Stimulated activated CD4-positive, alpha-beta T cell treated with anti-CD3 and anti-CD28 coated beads, TNF-alpha, amount 100 ng/mL, for 48 hours (primary cell): ENCODE measurements at regions not wholly inside any gene's neighbourhood (a gene's known extent, or its start where the extent isn't known, plus 50 kb on each side); places are given as distances from the start of the nearest gene placed in this dataset.

Source experiments
- DNase-seq, 3 donors: peaks; one replicate each; pipeline ENCODE4 v3.0.0-alpha.2; 2020; ENCODE audit warnings: low read depth in 3 of 3

DNA sequence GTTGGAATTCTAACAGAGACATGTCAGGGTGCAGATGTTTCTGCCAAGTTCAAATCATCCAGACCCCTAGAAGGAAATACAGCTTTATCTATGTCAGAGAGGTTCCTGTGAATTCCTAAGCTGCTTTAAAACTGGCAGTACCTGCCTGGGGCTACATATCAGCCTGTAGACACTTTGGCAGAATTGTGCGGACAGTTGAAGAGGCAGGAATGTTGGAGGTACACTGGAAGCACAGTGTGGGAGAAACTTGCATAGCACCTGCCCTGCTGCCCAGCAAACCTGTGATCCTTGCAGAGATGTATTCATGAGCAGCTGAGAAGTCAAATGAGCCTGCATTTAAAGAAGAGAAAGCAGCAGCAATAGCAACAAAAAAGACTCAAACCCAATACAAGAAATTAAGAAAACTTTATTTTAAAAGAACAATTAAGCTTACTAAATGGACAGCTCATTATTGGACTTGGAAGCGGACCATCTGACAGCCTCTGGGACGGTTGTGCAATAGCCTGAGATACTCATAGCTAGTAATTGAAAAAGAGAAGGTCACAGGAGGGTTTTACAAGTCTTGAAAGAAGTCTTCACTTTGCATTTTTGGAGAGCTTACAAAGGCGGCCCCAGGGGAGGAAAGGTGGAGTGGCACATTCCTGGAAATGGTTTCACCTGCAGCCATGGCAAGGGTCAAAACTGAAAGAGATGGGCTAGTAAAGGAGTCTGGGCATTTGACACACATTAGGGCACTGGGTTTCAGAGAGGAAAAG, 280.9 kb upstream of the FLRT2 start:
- DNase-seq, result no peak

DNA sequence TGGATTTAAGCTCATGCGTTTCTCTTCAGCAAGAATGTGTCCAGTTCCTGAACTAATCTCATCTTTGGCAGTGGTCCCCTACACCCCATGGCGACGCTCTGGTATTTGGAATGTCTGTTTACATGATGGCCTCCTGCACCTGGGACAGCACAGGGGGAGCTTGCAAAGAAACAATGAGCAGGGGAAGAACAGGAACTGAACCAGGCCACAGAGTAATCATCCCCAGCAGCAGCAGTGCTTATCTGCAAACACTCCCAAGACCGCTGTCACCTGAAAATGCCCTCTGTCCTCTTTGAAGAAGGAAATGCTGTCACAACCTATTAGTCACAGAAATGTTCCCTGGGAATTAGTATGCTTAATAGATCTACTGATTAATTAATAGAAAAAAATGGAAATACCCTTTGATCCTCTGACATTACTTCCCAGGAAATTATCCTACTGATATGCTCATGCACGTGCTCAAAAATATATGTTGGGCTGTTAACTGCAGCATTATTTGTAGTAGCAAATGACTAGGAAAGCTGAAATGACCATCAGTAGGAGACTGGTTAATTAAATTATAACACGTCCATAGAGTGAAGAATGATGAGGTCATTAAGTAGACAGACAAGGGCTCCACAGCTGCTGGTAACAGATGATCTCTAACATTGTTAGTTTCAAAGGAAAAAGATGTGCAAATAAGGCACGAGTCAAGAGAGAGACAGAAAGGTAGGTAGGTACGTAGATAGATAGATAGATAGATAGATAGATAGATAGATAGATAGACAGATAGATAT, 279.3 kb upstream of the FLRT2 start:
- DNase-seq, result no peak

DNA sequence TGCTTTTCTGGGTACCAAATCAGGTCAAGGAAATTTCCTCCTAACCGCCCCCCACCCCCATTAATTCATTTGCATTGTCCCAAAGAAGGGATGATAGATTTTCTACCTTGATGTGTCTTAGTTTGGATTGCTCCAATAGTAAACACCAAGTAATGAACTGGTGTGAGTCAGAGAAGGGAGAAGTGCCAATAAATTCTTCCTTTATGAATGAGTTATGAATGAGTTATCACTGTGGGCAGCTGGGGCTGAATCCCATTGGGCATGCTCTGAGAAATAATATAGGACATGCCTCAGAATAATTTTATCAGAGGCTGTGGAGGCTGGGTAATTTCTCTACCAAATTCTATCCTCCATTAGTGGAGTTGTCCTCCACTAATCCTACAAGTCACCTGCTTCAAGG, 277.9 kb upstream of the FLRT2 start:
- no peak for DNase-seq

DNA sequence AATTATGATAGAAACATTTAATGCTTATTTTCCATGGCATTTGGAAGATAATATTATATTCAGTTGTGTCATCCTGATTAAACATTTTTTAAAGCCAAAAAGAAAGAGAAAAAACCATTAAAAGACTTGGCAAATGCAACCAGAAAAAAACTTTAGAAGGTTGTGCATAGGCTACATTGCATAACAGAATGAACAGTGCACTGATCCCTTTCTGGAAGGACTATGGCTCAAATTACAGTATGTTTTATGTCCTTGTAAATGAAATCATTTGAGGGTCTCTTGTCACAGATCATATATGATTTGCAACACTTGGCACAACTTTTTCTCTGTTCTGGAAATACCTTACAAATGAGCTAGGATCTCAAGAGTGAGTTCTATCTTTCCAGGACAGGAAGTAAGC, 275.2 kb upstream of the FLRT2 start:
- DNase-seq, result no peak

DNA sequence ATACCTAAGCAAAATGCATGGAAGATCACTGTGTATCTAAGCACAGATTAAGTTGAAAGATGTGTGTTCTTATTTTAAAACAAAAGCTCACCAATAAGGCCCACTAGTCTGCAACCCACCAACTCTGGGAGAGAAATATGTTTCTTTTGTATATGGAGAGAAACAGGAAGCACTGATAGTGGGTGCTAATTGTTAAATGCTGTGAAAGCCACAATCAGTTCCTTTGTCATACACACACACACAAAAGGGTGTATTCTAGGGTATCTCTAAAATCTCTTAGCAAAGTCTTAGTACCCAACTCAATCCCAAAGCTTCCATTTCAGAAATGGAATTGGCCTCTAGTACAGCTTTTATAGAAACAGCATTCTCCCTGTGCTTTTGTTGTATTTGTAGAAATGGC, 272.7 kb upstream of the FLRT2 start:
- DNase-seq, result no peak

DNA sequence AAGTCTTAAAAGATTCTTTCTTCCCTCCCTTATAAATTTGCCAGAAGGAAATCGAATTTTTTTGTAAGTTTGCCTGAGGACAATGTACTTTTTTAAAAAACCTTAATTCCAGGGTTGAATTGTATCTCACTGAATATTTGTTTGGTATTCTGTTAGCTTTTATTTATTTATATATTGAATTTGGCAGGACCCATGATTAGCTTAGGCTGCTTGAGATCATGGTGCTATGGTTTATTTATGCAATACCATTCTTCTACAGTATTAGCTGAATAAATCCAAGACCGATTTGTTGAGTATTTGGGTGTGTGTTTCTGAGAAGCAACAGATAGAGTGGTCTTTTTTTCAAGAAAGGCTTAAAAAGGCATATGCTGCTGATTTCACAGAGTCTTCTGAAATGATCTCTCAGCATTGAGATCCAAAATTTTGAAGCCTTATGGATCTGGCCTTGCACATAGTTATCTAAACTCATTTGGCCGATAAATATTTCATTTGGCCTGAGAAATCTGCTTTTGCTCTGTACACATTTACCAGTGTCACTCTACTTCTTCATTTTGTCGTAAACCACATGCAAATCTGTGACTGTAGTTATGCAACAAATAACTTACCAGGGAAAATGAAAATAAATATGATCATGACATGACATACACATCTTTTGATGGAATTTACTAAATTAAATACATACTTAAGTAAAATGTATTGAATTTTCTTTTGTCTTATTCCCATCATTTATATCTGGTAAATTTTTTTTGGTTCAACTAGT, 265.8 kb upstream of the FLRT2 start:
- DNase-seq, result no peak

DNA sequence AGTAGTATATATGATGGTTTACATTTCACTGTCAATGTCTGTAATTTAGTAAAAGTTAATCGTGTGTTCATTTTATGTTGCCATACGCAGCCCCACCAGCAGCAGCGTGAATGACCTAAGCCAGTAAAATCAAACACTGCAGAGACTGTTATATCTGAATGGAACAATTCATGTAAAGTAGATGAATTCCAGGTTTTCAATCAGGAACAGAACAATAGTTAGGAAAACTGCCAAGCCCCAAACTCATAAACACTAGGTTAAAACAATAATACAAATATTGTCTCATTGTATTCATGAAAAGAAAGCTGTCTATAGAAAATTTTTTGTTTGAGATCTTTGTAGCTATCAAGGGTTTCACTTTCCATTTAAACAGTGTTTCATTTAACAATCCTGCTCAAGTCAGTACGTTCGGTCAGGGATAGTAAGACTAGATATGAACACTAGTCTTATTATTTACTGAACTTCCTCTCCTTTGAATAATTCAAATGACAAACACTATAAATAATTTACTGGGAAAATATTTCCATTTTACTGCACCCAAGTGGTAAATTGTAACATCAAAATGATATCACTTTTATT, 256.8 kb upstream of the FLRT2 start:
- no peak for DNase-seq

DNA sequence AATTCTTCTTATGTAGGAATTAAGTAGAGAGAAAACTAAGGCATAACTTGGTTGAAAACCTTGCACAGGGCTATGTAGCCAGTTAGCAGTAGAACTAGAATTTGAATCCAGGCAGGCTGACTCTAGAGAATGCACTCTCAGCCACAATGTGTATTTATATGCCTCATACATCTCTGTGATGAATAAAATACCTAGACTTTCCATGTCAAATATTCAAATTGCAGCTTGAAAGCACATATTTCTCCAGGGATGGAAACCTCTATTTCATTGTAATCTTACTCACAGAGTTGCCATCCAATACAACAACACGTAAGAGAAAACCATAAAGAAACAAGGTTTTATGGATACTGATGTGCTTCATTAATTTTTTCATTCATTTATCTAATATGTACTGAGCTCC, 256.0 kb upstream of the FLRT2 start:
- DNase-seq, result no peak

DNA sequence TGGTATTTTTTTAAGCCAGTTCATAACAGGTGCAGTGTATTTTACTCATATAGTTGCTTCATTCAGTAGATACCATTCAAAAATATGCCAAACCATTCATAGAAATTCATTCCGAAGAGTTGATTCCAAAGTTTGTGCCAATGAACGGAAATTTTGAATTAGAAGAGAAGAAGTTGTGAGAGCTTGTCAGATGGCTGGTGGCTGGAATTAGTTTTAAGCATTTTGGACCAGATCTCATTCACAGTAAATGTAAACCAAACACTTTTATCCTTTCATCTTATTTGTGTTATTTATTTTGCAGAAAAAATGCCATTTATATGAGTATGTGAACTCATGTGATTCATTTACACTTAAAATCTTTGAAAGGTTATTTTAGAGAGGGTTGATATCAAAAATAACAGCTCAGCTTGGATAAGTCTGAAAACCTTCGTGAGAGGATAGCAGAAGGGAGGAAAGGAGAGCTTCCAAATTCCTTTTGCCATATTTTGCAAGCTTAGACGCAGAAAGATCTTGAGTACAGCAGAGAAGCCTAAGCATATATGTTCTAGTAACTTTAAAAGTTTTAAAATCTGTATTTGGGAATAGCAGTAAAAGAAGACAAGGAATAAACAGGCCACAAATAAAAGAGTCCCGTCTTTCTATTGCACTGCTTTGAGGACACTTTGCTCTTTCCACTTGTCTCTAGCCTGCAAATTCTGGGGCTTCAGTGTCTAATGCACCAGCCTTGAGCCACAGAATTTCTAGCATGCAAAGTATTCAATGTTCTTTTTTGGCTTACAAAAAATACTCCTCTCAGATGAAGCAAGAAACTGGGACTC, 253.6 kb upstream of the FLRT2 start:
- no peak for DNase-seq

DNA sequence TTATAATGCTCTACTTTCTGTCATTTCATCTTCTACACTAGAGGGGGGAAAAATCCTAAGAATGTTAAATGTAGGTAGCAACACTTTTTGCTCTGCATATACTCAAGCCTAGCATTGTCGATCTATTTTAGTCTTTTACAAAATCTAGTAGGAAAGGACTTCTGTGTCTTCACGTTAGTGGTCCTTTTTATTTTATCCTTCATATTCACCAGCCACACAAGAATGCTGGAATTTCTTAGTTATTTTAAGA, 253.0 kb upstream of the FLRT2 start:
- no peak for DNase-seq

DNA sequence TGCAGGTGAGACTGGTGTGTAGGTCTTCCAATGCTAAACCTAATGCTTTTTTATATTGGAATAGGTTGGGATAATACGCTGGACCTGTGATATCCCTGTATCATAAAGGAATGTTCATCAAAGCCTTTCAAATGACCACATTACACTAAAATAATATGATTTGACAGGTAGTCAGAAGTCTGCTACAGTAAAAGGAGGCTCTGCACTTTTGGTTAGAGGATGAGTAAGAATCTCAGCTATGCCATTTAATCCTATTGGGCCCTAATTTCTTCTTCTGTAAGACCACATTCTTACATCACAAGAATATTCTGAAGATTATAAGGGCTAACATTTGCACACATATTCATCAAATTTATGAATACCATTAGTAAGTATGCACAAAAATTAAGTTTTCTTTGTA, 250.5 kb upstream of the FLRT2 start:
- DNase-seq, result no peak

DNA sequence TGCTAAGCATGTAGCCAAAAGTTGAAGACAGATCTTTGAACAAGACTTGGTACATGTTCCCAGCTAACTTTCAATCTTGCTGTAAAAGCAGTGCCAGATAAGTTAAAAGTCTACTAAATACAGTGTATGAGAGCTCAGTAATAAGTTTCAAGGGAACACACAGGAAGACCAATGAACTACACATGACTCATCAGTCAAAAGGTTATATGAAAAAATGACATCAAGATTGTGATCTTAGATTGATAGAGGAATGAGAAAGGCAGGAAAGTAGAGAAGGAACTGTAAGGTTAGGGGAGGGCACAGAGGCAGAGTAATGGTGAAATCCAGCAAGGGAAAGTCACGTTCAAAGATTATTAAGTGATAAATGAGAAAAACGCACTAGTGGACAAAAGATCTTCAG, 249.9 kb upstream of the FLRT2 start:
- no peak for DNase-seq

DNA sequence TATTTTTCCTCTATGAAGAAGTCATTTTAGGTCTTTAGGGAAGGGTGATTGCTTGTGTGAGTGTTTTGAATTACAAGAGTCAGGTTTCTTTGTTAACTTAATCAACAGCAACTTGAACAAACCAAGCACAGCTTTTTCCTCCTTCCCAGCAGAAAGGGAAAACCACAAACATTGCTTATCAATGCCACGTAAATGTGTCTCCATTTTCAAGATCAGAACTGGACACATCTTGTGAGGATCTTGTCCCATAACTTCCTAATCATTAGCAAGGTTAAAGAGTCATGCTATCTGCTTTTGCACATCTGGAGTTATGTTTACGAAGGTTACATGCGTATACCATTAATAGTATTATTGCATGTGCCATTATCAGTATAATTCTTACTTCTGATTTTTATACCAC, 248.0 kb upstream of the FLRT2 start:
- no peak for DNase-seq

DNA sequence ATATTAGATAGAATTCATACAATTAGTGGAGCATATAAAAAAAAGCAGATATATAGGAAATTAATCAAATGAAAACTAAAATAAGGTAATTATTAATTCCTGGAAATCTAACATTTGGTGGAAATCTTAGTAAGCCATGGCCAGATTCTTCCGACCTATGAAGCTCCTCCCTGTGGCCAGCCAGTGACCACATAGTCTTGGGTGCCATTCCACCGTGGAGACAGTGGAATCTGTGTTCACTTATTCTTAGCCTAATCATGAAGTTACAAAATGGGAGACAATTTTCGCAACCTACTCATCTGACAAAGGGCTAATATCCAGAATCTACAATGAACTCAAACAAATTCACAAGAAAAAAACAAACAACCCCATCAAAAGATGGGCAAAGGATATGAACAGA, 241.9 kb upstream of the FLRT2 start:
- no peak for DNase-seq

DNA sequence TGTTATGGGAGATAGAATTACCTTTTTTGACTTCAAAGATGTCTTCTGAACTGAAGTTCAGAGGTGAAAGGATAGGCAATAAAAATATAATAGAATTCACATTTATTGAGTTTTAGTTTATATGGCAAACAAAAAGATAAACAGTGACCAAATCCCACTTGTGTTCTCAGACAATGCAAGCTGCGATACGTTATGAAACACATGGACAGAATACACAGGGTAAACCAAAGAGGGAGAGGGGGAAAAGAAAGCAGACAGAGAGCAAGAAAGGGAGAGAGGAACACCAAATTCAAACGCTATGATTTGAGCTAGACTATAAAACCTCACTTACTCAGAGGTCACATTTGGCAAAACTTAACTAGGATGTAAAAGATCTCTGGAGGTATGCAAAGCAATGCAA, 238.2 kb upstream of the FLRT2 start:
- DNase-seq, result no peak

DNA sequence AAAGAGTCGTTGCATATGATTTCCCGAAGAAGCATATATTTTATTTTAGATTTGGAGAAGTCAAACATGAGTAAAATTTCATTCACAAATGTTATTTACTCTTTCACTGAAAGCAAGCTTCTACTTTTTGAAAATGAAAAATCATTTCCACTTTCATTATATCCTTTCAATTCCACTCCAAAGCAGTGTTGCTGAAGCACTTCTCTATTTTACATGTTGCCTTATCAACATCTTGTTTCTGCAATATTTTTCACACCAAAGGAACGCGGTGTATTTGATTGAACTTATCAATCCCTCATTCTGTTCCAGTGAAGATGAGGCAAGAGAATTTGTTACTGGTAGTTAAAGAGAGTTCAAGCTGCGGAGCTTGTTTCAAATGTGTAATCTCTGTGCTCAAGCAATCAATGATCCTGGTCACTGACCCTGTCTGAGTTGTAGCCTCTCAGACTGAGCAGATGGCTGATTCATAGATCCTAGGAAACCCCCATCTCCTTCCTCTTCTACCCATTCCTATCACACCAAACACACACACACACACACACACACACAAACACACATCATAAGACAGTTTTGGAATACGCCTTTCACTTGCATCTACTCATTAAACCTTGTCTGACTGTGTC, 236.2 kb upstream of the FLRT2 start:
- no peak for DNase-seq

DNA sequence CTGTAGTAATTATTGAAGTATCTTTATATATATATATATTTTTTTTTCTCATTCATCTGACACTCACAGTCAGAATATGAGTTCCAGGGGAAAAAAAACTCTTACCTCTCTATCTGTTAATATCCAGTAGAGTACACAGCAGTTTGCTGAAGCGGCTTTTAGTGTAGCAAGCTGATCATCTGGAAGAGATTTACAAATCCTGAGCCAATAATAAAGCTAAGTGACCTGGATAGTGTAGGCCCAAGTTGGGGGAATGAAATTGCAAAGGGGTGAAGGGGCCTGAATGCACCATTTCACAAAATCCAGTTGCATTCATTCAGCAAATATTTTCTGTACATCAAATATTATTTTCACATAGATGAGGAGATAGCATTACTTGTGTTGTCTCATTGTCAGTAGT, 234.6 kb upstream of the FLRT2 start:
- DNase-seq, result no peak

DNA sequence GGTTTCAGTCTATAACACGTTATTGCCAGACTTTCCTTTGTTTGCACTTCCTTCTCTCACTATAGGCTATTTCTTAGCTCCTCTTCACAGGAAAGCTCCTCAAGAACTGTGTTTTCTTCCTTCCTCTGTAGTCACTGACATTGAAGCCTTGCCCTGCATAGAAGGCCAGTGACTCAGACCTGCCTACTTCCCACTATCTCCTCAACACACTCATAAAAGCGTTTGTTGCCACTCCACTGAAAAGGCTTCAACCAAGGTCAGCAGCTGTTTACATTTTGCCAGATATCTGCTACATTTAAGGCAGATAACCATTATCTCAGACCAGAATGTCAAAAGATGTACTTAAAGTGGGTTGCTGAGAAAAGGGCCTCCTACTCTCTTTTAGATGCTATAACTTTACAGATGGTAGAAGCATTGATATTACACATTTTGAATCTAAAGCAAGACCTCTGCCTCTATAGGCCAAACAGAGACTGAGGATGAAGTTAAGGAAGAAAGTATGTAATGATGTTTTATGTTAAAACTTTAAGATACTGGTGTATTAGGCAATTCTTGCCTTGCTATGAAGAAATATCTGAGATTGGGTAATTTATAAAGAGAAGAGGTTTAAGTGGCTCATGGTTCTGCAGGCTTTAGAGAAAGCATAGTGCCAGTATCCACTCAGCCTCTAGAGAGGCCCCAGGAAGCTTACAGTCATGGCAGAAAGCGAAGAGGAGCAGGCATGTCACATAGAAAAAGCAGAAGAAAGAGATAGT, 233.3 kb upstream of the FLRT2 start:
- no peak for DNase-seq

DNA sequence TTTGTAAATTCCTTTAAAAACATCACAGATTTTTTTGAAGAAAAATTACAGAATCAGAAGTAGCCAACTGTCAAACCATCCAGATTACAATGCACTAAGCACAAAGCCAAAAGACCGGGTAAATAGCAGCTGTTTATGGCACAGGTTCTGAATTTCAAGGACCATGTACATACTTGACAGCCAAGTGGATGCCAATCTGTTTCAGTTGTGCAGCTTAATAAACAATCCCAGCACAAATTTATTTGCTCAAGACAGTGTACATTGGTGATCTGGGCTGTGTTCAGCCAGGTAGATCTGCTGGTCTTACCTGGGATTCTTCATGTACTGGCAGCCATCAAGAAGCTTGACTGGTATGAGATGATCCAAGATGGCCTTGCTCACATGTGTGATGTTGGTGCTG, 229.8 kb upstream of the FLRT2 start:
- no peak for DNase-seq

DNA sequence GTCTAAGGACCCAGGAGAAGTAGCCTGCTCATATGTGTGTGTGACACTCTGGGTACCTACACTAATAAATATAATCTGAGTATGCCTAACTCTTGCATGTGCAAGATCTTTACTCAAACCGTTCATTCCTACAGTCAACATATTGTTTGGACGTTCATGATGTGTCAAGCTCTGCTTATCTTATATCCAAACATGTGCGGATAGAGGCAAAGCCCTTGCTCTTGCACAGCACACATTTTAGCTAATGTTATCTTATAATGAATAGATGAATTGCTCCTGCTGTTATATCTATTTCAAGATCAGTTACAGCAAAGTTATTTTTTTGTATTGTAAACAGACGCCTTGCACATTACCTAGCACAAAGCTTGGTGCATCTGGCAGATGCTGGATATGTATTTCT, 228.4 kb upstream of the FLRT2 start:
- DNase-seq, result no peak

DNA sequence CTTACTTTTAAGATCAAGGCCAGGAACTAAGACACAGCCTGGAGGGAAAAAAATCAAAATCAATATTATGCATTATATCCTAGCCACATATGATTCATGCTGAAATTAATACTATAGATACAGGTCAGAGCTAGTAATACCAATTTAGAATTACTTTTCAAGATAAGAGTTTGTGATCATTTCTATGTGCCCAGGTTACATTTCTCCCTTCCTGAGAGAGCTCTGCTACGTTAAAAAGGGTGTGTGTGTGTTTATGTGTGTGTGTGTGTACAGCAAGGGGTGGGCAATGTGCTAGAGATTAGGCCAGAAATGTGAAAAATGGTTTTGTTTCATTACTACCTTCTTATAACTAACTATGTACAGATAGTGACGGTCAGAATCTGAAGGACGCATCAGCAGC, 223.9 kb upstream of the FLRT2 start:
- no peak for DNase-seq
